ENCODE measurements at regions not wholly inside any gene's neighbourhood (a gene's known extent, or its start where the extent isn't known, plus 50 kb on each side); places are given as distances from the start of the nearest gene placed in this dataset.

DNA sequence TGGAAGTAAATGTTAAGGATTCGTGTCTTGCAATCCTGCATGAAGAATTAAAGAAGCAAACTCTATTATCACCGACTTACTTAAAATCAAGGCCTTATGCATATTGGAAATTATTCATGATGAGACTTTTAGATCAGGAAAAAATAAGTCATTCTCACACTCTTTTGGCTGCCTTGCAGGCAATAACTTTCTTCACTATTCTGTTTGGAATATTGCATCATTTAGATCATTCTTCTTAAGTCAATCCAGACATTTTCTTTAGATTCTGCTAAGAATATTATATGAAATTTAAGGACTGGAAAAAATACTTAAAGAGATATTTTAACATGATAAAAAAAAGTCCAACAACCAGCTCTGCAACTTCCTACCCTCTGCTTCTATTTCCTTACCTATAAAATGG is 245.4 kb downstream of the LRRN1 start:
- intact Hi-C loops (cut with DNase I), result no loop called here

DNA sequence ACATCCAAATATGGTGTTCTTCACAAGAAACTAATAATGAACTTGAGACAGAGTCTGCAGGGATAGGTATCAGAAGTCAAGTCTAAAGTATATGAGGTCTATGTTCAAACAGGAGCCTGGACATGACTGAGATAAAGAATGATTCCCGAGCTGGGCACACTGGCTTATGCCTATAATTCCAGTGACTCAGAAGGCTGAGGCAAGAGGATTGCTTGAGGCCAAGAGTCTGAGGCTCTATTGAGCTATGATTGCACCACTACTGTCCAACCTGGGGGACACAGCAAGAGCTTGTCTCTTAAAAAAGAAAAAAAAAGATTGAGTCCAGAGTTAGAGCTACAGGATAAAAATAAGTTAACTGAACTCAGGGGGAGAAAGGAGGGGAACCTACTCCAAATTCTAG is 246.5 kb downstream of the LRRN1 start:
- no peaks in the 10 kb centered on the region for H3K9me3 ChIP-seq
- no peaks in the 10 kb centered on the region for H3K4me1 ChIP-seq
- intact Hi-C loops (cut with DNase I), result no loop called here
- no peak overlapping the region for H3K27ac ChIP-seq
- TF ChIP-seq, protein P1, sequence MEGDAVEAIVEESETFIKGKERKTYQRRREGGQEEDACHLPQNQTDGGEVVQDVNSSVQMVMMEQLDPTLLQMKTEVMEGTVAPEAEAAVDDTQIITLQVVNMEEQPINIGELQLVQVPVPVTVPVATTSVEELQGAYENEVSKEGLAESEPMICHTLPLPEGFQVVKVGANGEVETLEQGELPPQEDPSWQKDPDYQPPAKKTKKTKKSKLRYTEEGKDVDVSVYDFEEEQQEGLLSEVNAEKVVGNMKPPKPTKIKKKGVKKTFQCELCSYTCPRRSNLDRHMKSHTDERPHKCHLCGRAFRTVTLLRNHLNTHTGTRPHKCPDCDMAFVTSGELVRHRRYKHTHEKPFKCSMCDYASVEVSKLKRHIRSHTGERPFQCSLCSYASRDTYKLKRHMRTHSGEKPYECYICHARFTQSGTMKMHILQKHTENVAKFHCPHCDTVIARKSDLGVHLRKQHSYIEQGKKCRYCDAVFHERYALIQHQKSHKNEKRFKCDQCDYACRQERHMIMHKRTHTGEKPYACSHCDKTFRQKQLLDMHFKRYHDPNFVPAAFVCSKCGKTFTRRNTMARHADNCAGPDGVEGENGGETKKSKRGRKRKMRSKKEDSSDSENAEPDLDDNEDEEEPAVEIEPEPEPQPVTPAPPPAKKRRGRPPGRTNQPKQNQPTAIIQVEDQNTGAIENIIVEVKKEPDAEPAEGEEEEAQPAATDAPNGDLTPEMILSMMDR (IDR thresholded peaks at IDR 0.05), result no peak
- TF ChIP-seq EP300 (IDR thresholded peaks at IDR 0.05), result no peak
- no peak for TF ChIP-seq POLR2AphosphoS5 (IDR thresholded peaks at IDR 0.05)
- no peak for TF ChIP-seq POLR2A (IDR thresholded peaks at IDR 0.05)
- H3K4me3 ChIP-seq, result no peak overlapping the region
- 83 to 85% methylated on average over 1 of the region's 1 CpG for WGBS, 2 donors
- no peaks in the 10 kb centered on the region for H3K27me3 ChIP-seq
- DNase-seq, result no peak
- no peaks in the 10 kb centered on the region for H3K36me3 ChIP-seq

More for the DNA sequence above, 245.4 kb downstream of the LRRN1 start:
- no peaks in the 10 kb centered on the region for H3K27me3 ChIP-seq
- no peaks in the 10 kb centered on the region for H3K4me1 ChIP-seq
- H3K36me3 ChIP-seq, result no peaks in the 10 kb centered on the region
- no peak overlapping the region for H3K4me3 ChIP-seq
- H3K9me3 ChIP-seq, result no peaks in the 10 kb centered on the region
- no peak for DNase-seq
- TF ChIP-seq POLR2AphosphoS5 (IDR thresholded peaks at IDR 0.05), result no peak
- TF ChIP-seq, protein P1 (IDR thresholded peaks at IDR 0.05), result no peak
- 59 to 81% methylated on average over 2 of the region's 2 CpGs for WGBS, 2 donors
- H3K27ac ChIP-seq, result no peak overlapping the region

DNA sequence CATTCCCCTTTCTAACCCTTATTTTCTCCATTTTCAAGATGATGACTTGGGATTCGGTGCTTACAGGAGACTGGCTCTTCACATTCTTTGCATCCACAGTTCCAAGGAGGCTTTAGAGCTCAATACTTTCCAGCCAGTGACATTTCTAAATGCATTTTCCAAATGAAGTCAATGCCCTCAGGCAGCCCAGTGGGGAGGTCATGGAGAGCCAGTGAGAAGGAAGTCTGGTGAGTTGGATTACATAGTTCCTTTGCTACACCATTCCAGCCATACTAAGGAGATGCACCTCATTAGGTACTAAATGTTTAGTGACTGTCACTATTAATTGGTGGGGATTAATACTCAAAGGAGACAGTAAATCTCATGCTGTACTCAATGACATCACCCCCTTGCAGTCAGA is 248.1 kb downstream of the LRRN1 start:
- no peak overlapping the region for H3K4me3 ChIP-seq
- H3K9me3 ChIP-seq, result no peaks in the 10 kb centered on the region
- no peaks in the 10 kb centered on the region for H3K27me3 ChIP-seq
- no peak overlapping the region for H3K27ac ChIP-seq
- intact Hi-C loops (cut with DNase I), result no loop called here
- no peak for TF ChIP-seq EP300 (IDR thresholded peaks at IDR 0.05)
- TF ChIP-seq POLR2A (IDR thresholded peaks at IDR 0.05), result no peak
- TF ChIP-seq POLR2AphosphoS5 (IDR thresholded peaks at IDR 0.05), result no peak
- TF ChIP-seq, protein P1 (IDR thresholded peaks at IDR 0.05), result no peak
- no peak for DNase-seq
- no peaks in the 10 kb centered on the region for H3K36me3 ChIP-seq
- H3K4me1 ChIP-seq, result no peaks in the 10 kb centered on the region
- 95 to 97% methylated on average over 1 of the region's 1 CpG for WGBS, 2 donors

DNA sequence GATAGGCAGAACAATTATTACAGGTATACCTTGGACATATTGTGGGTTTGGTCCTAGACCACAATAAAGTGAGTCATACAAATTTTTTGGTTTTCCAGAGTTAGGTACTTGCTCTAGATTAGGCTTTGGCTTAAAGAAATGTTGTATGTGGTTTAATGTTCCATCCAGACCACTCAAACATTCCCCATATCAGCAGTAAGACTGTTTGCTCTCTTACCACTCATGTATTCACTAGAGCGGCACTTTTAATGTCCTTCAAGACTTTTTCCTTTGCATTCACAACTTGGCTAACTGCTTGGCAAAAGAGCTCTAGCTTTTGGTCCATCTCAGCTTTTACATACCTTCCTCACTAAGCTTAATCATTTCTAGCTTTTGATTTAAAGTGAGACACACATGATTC is 250.5 kb upstream of the SETMAR start:
- no peaks in the 10 kb centered on the region for H3K27me3 ChIP-seq
- WGBS, 2 donors, result 89 to 100% methylated on average over 1 of the region's 1 CpG
- H3K4me1 ChIP-seq, result no peaks in the 10 kb centered on the region
- no peak overlapping the region for H3K4me3 ChIP-seq
- no peaks in the 10 kb centered on the region for H3K36me3 ChIP-seq
- no peaks in the 10 kb centered on the region for H3K9me3 ChIP-seq
- TF ChIP-seq POLR2A (IDR thresholded peaks at IDR 0.05), result no peak
- no peak for DNase-seq
- intact Hi-C loops (cut with DNase I), result no loop called here
- no peak overlapping the region for H3K27ac ChIP-seq

DNA sequence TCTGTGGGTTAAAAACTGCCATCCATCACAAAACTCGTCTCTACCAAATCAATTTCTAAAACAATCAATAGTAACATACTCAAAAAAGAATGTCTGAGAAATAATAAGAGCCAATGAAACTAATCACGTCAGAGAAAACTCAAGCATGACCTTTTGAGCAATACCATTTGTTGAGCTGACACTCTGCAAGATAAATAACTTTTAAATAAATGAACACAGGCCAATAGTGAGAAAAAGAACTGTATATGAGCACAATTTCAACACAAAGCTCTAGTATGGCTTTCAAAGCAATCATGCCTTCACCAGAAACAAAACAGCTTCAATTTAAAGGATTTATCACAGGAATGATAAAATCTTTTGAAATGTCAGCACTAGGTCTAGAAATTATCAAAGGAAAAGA is 249.2 kb upstream of the SETMAR start:
- H3K27ac ChIP-seq, result no peak overlapping the region
- no peaks in the 10 kb centered on the region for H3K36me3 ChIP-seq
- no peak for DNase-seq
- whole genome bisulfite sequencing, 2 donors, result 75 to 83% methylated on average over 2 of the region's 2 CpGs
- no peaks in the 10 kb centered on the region for H3K4me1 ChIP-seq
- H3K4me3 ChIP-seq, result no peak overlapping the region
- no peaks in the 10 kb centered on the region for H3K9me3 ChIP-seq
- H3K27me3 ChIP-seq, result no peaks in the 10 kb centered on the region
- no peak for TF ChIP-seq POLR2AphosphoS5 (IDR thresholded peaks at IDR 0.05)
- TF ChIP-seq POLR2A (IDR thresholded peaks at IDR 0.05), result no peak
- TF ChIP-seq, protein P1 (IDR thresholded peaks at IDR 0.05), result no peak
- no peak for TF ChIP-seq EP300 (IDR thresholded peaks at IDR 0.05)
- intact Hi-C loops (cut with DNase I), result no loop called here
